Hepatocyte (in vitro differentiated cells): ENCODE measurements at regions not wholly inside any gene's neighbourhood (a gene's known extent, or its start where the extent isn't known, plus 50 kb on each side); places are given as distances from the start of the nearest gene placed in this dataset.

Source experiments
- CTCF ChIP-seq: fragments of 200-600 bp; sonication (generic); IDR thresholded peaks from 2 replicates; pipeline ENCODE4 v1.5.1; 2016; ENCODE audit warnings: antibody characterized with exemption, mild to moderate bottlenecking; ENCODE audit not compliant: poor library complexity
- EZH2phosphoT487 ChIP-seq: fragments of 200-600 bp; sonication (generic); IDR thresholded peaks from one replicate; pipeline ENCODE4 v1.6.1; 2018; ENCODE audit warnings: antibody characterized with exemption, mild to moderate bottlenecking, low read depth, moderate library complexity; ENCODE audit not compliant: unreplicated experiment, severe bottlenecking

DNA sequence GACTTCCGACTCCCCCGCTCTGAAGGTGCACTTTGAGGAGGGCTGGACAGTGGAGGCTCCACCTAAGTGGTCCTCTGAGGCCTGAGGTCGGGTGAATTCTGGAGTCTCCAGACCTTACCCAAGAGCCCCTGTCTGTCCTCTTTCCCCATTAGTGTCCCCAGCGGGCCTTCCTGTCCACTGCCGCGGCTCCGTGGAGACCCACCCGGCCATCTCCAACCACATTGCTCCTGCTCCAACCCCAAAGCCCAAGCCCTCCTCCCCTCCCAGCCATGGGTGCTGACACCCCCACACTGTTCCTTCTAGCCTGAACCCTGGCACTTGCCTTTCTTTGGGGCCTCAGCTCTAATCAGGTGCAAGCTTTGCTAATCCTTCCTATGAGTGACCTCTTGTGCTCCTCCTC lies 283.1 kb upstream of the TNRC6C start:
- TF ChIP-seq CTCF (no peak), EZH2phosphoT487 (no peak)
